ENCODE measurements at regions not wholly inside any gene's neighbourhood (a gene's known extent, or its start where the extent isn't known, plus 50 kb on each side); places are given as distances from the start of the nearest gene placed in this dataset.

DNA sequence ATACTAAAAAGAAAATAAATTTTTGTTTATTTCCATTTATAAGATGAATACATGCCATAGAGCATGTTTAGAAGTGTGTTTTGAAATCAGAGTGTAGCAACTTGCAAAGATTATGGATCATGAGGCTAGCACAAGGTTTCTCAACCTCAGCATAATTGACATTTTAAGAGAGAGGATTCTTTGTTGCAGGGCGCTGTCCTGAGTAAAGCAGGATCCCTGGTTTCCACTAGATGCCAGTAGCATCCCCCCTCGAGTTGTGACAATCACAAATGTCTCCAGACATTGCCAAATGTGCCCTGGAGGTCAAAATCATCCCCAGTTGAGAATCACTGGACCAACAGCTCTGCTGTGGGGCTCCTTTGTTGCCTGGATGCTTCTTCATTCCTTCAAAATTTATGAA is 128.5 kb upstream of the RBMS3 start:
- DNase-seq: no peak
- no TSS peak for BruUV-seq (replicated peaks)
- no peaks in the 10 kb centered on the region for H3K4me1 Mint-ChIP-seq (ENCODE audit: low read depth, unreplicated experiment)
- H3K9me3 Mint-ChIP-seq (ENCODE audit: low read depth, unreplicated experiment): no peaks in the 10 kb centered on the region
- H3K27me3 Mint-ChIP-seq (ENCODE audit: unreplicated experiment): no peaks in the 10 kb centered on the region
- no peak overlapping the region for H3K27ac Mint-ChIP-seq (ENCODE audit: unreplicated experiment)
- H3K4me3 Mint-ChIP-seq (ENCODE audit: low read depth, unreplicated experiment): no peak overlapping the region
- TF ChIP-seq CTCF (IDR thresholded peaks at IDR 0.05; ENCODE audit: unreplicated experiment): no peak
- intact Hi-C loops (cut with micrococcal nuclease; ENCODE audit: unreplicated experiment): no loop called here
- no peaks in the 10 kb centered on the region for H3K36me3 Mint-ChIP-seq (ENCODE audit: insufficient read depth, unreplicated experiment)
- CTCF ChIA-PET: interaction anchor here (0.7 kb wide), 1 partner anchor 14 kb away, joined by 3 read pairs; no protein-coding TSS in a partner anchor

GRCh38 chr3:29153811-29154210 is 127.1 kb upstream of the RBMS3 start:
- no peaks in the 10 kb centered on the region for H3K9me3 Mint-ChIP-seq (ENCODE audit: low read depth, unreplicated experiment)
- no peak overlapping the region for H3K27ac Mint-ChIP-seq (ENCODE audit: unreplicated experiment)
- DNase-seq: no peak
- no peaks in the 10 kb centered on the region for H3K4me1 Mint-ChIP-seq (ENCODE audit: low read depth, unreplicated experiment)
- no peaks in the 10 kb centered on the region for H3K27me3 Mint-ChIP-seq (ENCODE audit: unreplicated experiment)
- BruUV-seq (replicated peaks): no TSS peak
- intact Hi-C loops (cut with micrococcal nuclease; ENCODE audit: unreplicated experiment): no loop called here
- CTCF ChIA-PET: no interaction called here
- no peak overlapping the region for H3K4me3 Mint-ChIP-seq (ENCODE audit: low read depth, unreplicated experiment)
- no peaks in the 10 kb centered on the region for H3K36me3 Mint-ChIP-seq (ENCODE audit: insufficient read depth, unreplicated experiment)
- no peak for TF ChIP-seq CTCF (IDR thresholded peaks at IDR 0.05; ENCODE audit: unreplicated experiment)

- Mint-ChIP-seq H3K4me3 (ENCODE audit: low read depth, unreplicated experiment) (no peak overlapping the region), H3K27me3 (ENCODE audit: unreplicated experiment) (no peaks in the 10 kb centered on the region), H3K27ac (ENCODE audit: unreplicated experiment) (no peak overlapping the region), H3K4me1 (ENCODE audit: low read depth, unreplicated experiment) (no peaks in the 10 kb centered on the region), H3K9me3 (ENCODE audit: low read depth, unreplicated experiment) (no peaks in the 10 kb centered on the region), H3K36me3 (ENCODE audit: insufficient read depth, unreplicated experiment) (no peaks in the 10 kb centered on the region)
- intact Hi-C loops (cut with micrococcal nuclease; ENCODE audit: unreplicated experiment): no loop called here
- no peak for DNase-seq
- CTCF ChIA-PET: no interaction called here
- no peak for TF ChIP-seq CTCF (IDR thresholded peaks at IDR 0.05; ENCODE audit: unreplicated experiment)
- no TSS peak for BruUV-seq (replicated peaks)
These were observed 124.7 kb upstream of the RBMS3 start for GRCh38 chr3:29156086-29156715.

- intact Hi-C loops (cut with micrococcal nuclease; ENCODE audit: unreplicated experiment): no loop called here
- Mint-ChIP-seq H3K4me3 (ENCODE audit: low read depth, unreplicated experiment) (no peak overlapping the region), H3K36me3 (ENCODE audit: insufficient read depth, unreplicated experiment) (no peaks in the 10 kb centered on the region), H3K4me1 (ENCODE audit: low read depth, unreplicated experiment) (no peaks in the 10 kb centered on the region), H3K27me3 (ENCODE audit: unreplicated experiment) (no peaks in the 10 kb centered on the region), H3K27ac (ENCODE audit: unreplicated experiment) (no peak overlapping the region), H3K9me3 (ENCODE audit: low read depth, unreplicated experiment) (no peaks in the 10 kb centered on the region)
- BruUV-seq (replicated peaks): no TSS peak
- no peak for TF ChIP-seq CTCF (IDR thresholded peaks at IDR 0.05; ENCODE audit: unreplicated experiment)
- DNase-seq: no peak
- CTCF ChIA-PET: no interaction called here
These were observed 116.0 kb upstream of the RBMS3 start for GRCh38 chr3:29164825-29165224.

All from Calu3 (cell line).